PC-9 (cell line): ENCODE measurements at regions not wholly inside any gene's neighbourhood (a gene's known extent, or its start where the extent isn't known, plus 50 kb on each side); places are given as distances from the start of the nearest gene placed in this dataset.

Experiments used
- CTCF ChIP-seq: fragments of 200-600 bp; sonication (generic); conservative IDR thresholded peaks from 2 replicates; pipeline ENCODE4 v1.6.1; 2017; ENCODE audit warnings: mixed run types, antibody characterized with exemption, mild to moderate bottlenecking, moderate library complexity
- EZH2 ChIP-seq: fragments of 200-600 bp; sonication (generic); IDR thresholded peaks from 2 replicates; pipeline ENCODE4 v1.8.0; 2017; ENCODE audit warnings: antibody characterized with exemption, low read depth

GRCh38 chr6:97412511-97412910 lies 129.5 kb upstream of the MMS22L start:
- TF ChIP-seq CTCF (no peak), EZH2 (no peak)
